ENCODE measurements at regions not wholly inside any gene's neighbourhood (a gene's known extent, or its start where the extent isn't known, plus 50 kb on each side); places are given as distances from the start of the nearest gene placed in this dataset.

- Histone ChIP-seq H3K36me3 (no peaks in the 10 kb centered on the region), H3K27ac (no peak overlapping the region), H3K9me3 (no peaks in the 10 kb centered on the region), H3K4me1 (no peaks in the 10 kb centered on the region), H3K27me3 (no peaks in the 10 kb centered on the region), H3K4me3 (no peak overlapping the region)
- DNase-seq (ENCODE audit: low spot score in 2 of 2) = no peak
- intact Hi-C loops (cut with DNase I; ENCODE audit: low total_unique reads) = no loop called here
- TF ChIP-seq POLR2AphosphoS5 (IDR thresholded peaks at IDR 0.05) (no peak), POLR2A (IDR thresholded peaks at IDR 0.05) (no peak), CTCF (IDR thresholded peaks at IDR 0.05) (no peak)
These were observed 69.2 kb downstream of the INHBA start for GRCh38 chr7:41633690-41634089.

- DNase-seq (ENCODE audit: low spot score in 2 of 2) = no peak
- intact Hi-C loops (cut with DNase I; ENCODE audit: low total_unique reads) = no loop called here
- no peak for TF ChIP-seq POLR2A (IDR thresholded peaks at IDR 0.05)
- no peak for TF ChIP-seq POLR2AphosphoS5 (IDR thresholded peaks at IDR 0.05)
- no peak for TF ChIP-seq CTCF (IDR thresholded peaks at IDR 0.05)
- no peaks in the 10 kb centered on the region for H3K27me3 ChIP-seq
- H3K4me1 ChIP-seq = no peaks in the 10 kb centered on the region
- H3K4me3 ChIP-seq = no peak overlapping the region
- no peak overlapping the region for H3K27ac ChIP-seq
- no peaks in the 10 kb centered on the region for H3K36me3 ChIP-seq
- H3K9me3 ChIP-seq = no peaks in the 10 kb centered on the region
These were observed 72.1 kb downstream of the INHBA start for GRCh38 chr7:41630741-41631140.

- DNase-seq (ENCODE audit: low spot score in 2 of 2) = no peak
- TF ChIP-seq POLR2AphosphoS5 (IDR thresholded peaks at IDR 0.05) (no peak), POLR2A (IDR thresholded peaks at IDR 0.05) (no peak), CTCF (IDR thresholded peaks at IDR 0.05) (no peak)
- Histone ChIP-seq H3K4me3 (no peak overlapping the region), H3K4me1 (no peaks in the 10 kb centered on the region), H3K36me3 (no peaks in the 10 kb centered on the region), H3K27me3 (no peaks in the 10 kb centered on the region), H3K9me3 (no peaks in the 10 kb centered on the region), H3K27ac (no peak overlapping the region)
- intact Hi-C loops (cut with DNase I; ENCODE audit: low total_unique reads) = no loop called here
These were observed 73.2 kb downstream of the INHBA start for GRCh38 chr7:41629711-41630111.

GRCh38 chr7:41628901-41629300 lies 74.0 kb downstream of the INHBA start:
- Histone ChIP-seq H3K4me3 (no peak overlapping the region), H3K27me3 (no peaks in the 10 kb centered on the region), H3K4me1 (no peaks in the 10 kb centered on the region), H3K27ac (no peak overlapping the region), H3K9me3 (no peaks in the 10 kb centered on the region), H3K36me3 (no peaks in the 10 kb centered on the region)
- TF ChIP-seq POLR2AphosphoS5 (IDR thresholded peaks at IDR 0.05) (no peak), POLR2A (IDR thresholded peaks at IDR 0.05) (no peak), CTCF (IDR thresholded peaks at IDR 0.05) (no peak)
- intact Hi-C loops (cut with DNase I; ENCODE audit: low total_unique reads) = no loop called here
- DNase-seq (ENCODE audit: low spot score in 2 of 2) = no peak

- no peaks in the 10 kb centered on the region for H3K27me3 ChIP-seq
- no peak overlapping the region for H3K27ac ChIP-seq
- no peaks in the 10 kb centered on the region for H3K36me3 ChIP-seq
- H3K4me3 ChIP-seq = no peak overlapping the region
- no peaks in the 10 kb centered on the region for H3K4me1 ChIP-seq
- intact Hi-C loops (cut with DNase I; ENCODE audit: low total_unique reads) = no loop called here
- TF ChIP-seq POLR2A (IDR thresholded peaks at IDR 0.05) (no peak), CTCF (IDR thresholded peaks at IDR 0.05) (no peak), POLR2AphosphoS5 (IDR thresholded peaks at IDR 0.05) (no peak)
- H3K9me3 ChIP-seq = no peaks in the 10 kb centered on the region
- no peak for DNase-seq (ENCODE audit: low spot score in 2 of 2)
These were observed 75.1 kb downstream of the INHBA start for GRCh38 chr7:41627645-41628298.

Measured in breast epithelium (tissue), 4 donors.